Activated T-cell treated with anti-CD3 and anti-CD28 coated beads for 1 hour (primary cell): ENCODE measurements at regions not wholly inside any gene's neighbourhood (a gene's known extent, or its start where the extent isn't known, plus 50 kb on each side); places are given as distances from the start of the nearest gene placed in this dataset.
"Not testable (repeated sequence)": the region's sequence is repeated elsewhere in the genome, so short reads cannot be mapped to it uniquely, and the experiment has no call there.

ENCODE experiments used
- DNase-seq: peaks from one replicate; pipeline ENCODE4 v3.0.0-alpha.2; 2020; ENCODE audit warnings: low read depth

DNA sequence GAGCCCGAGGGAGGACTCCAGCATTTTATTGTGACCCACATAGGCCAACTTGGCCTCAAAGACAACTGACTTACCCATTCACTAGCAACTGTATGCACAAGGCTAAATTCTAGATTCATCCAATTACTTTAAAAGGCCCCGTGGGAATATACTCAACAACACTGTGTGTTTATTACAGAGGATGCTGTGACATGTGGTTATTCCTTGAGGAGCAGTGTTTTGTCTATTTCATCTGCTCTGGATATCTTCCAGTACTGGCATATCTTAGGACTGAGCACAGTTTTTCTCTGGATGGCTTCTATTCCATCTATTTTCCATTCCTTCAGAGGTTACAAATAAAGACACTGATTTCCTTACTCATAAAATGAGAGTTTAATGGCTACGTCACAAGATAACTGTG lies 87.2 kb upstream of the KRAS start:
- no peak for DNase-seq

DNA sequence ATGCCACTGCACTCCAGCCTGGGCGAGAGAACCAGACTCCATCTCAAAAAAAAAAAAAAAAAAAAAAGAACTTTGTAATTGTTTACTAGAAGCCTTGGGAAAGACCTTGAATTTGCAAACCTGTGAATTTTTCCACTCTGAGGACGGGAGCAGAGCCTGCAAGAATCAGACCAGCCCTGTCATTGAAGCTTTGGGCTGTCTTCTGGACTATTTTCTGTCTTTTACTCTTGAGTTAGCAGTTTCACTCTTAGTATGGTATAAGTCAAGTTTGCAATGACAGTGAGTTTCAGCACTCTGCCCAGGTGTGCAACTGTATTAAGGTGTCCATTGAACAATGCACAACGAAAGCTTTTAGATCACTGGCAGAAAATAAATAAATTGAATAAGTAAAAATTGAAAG lies 81.4 kb upstream of the KRAS start:
- no peak for DNase-seq

DNA sequence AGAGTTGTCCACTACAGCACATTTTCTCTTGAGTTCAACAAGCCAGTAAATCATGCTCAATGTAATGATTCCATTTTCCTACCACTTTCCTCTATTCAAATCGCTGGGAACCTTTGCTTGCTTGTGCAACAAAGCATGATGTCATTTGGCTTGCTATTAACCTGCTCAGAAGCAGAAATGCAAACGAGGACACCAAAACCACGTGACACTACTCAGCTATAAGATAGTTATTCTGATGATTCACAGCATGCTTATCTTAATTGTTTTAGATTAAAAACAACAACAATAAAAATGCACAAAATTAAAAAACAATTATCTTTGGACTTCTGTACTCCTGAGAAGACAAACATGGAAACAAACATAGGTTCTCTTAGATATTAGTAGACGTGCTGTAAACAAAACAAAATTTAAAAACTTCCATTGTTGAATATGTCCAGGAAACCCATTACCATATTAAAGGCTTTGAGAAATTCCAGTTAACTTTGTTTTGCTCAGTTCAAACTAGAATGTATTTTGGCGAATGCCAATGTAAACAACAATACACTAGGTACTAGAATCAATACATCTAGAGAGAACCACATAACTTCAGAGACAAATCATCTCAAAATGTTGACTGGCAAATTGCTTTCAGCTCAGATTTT lies 77.5 kb upstream of the KRAS start:
- no peak for DNase-seq

DNA sequence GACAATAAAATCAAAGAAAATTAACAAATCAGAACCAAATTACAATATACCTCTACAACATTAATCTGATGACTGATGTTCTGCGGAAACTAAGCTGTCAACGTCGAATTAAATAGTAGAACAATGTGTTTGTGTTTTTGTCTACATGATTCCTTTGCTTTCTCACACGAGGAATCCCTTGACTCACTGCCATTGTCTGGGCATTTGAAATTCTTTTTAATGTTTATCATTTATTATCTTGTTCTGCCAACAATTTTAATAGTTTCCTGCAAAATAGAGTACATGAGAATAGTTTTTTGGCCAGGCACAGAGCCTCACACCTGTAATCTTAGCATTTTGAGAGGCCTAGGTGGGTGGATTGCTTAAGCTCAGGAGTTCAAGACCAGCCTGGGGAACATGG lies 76.6 kb upstream of the KRAS start:
- DNase-seq: no peak

DNA sequence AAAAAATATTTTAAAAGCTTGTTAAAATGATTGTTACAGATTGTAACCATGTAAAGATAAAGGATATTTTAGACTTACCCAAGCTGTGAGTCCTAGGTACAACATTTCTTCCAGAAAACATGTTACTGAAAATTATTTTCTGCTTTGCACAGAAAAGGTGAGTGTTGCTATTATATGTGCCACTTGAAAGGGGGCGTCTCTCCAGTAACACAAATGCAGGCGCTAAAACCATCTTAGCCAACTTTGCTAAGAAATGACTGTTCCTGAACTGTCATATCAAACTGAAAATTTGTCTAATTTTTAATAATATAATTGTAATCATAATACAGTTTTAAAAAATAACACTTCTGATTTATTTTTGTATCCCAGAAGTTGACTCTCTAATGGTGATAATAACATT lies 75.6 kb upstream of the KRAS start:
- no peak for DNase-seq

DNA sequence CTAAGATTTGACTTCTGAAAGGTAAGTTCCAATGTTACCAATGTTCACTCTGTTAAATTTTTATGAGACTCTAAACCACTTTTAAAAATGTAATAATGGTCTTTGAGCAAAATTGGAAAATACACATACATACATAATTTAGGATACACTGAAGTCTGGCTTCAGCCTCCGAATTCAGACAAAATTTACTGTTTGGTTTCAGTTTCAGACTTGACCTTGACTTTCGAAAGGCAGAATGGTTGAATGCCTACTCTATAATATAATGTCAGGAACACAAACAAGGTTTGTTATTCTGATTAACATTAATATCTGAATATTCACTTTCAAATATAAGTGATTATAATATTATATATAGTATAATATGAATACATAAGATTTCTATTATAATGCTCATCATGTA lies 74.1 kb upstream of the KRAS start:
- DNase-seq: no peak

DNA sequence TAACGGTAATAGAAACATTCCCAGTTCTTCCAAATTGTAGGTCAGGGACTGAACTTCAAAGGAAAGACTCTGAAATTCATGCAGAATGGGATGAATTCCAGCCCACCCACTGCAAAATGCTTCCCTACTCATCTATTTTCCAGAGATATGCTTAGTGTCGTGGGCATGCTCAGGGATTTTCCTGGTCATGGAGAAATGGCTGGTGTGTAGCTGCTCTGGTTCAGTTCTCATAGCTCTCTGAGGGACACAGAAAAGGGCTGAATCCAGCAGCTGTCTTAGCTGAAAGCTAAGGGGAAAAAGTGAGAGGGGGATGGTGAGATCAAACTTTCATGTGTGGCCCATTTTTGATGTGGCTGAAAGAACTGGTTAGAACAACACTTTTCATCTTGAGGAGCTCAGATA lies 72.9 kb upstream of the KRAS start:
- no peak for DNase-seq

DNA sequence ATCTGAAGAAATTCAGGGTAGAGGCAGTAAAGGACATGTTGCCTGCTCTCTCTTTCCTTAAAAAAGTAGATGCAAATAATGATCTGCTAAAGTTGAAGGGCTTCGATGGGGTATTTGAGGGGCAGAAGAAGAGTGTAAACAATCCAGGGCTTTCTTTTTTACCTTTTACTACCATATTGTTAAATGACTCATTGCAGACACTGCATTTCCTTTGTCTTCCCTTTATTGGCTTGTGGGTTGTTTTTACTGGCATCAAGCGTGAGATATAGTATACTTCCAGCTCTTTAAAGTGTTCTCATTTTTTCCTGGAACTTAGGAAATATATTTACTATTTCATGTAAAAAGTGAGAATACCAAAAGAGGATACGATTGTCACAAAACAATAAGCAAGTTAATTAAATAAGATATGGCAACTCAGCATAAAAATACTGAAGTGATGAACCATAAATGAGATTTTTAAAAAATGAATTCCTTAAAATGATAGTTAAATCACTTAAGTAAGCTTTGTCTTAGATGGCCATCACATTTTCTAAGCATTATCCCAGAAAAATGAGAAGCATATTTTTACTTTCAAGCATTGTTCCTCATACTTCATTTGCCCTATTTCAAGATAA lies 72.3 kb upstream of the KRAS start:
- DNase-seq: no peak

DNA sequence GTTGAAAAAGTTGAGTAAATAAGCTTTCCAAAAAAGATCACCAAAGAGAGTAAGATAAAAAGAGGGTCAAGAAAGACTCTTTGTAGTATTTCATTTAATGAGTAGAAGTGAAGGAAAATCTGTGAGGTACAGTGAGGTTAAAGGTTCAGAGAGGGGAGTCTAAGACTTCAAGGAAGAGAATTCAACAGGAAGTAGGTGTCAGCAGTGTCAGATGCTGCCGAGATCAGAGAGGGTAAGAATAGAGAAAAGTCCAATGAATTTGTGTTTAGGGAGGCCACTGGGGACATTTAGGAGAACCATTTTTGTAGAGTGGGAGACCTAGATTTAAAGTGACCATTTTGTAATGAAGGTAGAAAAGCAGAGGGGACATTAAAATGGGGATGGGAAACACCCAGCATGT lies 71.6 kb upstream of the KRAS start:
- DNase-seq: no peak

DNA sequence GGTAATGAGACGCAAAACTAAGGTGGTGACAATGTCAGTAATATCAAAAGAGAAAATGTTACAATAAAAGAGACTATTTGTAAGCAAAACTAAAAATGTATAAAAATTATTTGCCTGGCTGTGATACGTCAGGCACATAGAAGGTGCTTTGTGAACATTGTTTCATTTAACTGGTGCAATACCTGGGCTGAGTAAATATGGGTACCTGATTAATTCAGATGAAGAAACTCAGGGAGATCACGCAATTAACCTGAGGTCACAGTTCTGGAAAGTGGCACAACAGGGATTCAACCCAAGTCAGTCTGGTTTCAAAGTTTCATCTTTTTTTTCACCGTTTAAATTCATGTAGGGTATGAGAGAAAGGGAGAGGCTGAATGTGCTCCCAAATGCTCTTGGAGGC lies 71.0 kb upstream of the KRAS start:
- DNase-seq: no peak

DNA sequence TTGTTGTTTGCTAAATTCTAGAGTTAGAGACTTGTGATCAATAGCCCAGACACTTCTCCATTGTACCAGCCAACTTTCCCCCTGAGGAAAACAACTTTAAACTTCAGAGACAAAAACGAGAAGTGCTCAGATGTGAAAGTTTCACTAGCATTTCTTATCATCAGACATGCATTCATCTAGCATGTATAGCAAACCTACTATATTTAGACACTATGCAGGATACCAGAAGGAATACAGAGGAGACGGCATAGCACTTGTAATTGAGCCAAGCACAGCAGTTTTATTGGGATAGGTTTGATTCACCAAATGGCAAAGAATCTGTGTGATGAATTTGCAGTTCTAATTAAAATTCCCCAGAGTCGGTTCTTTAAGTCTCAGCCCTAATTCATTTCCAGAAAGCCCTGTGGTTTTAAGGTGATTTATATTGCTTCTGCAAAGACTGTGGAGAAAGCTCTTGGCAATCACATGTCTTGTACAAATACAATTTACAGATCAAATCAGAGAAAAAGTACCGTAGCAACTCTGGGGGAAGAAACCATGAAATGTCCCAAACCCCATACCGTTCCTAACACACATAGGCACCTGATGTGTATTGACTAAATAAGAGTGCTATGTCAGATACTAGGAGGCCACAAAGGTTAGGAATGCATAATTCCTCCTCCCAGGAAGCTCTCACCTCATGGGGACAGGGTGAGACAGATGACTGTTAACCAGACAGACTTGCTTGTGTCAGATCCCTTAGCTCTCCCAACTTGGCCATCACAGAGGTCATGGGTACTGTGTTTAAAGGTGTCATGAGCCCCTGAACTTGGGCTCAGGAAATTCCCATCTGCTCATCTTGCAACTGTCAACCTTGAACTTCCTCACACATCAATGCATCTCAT lies 69.6 kb upstream of the KRAS start:
- no peak for DNase-seq

DNA sequence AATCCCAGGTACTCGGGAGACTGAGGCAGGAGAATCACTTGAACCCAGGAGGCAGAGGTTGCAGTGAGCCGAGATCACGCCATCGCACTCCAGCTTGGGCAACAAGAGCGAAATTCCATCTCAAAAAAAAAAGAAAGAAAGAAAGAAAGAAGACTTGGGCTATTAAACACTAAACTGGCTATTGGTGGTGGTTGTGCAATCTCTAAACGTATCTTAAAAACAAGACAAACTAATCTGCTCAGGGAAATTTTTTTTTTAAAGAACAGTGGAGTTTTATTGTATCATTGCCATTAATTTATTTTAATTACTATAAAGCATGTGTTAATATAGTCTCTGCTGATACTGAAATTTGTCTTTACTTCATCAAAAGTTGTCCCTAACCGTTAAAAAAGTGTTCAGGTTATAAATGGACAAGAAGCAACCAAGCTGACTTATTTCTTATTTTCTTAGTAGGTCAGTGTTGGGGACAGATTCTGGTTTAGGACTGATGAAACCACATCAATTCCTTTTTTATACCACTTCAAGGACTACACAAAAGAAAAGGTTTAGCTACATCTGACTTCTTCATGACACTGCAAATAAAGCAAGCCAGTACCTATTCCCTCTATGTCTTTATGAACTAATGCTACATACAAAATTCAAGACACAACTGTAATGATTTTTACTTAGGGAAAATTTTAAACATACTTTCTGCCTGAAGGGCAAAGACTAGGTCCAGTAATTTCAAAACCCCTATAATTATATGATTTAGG lies 68.7 kb upstream of the KRAS start:
- DNase-seq: no peak

DNA sequence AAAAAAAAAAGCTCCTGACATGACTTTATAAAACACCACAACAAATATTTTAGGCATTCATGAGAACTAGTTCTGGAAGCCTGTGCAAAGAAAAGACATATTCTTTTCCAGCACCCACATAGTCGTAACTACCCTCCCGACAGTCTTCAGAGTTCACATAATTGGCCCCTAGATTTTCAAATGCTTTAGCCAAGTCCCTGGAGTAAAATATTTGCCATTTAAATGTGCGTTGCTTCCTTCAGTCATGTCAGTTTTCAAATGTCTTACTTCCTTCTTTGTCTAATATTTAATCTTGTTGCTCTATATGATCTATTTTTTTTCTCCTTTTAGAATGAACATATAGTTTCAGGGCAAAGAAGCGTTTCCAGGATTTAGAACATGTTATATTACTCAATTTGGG lies 66.8 kb upstream of the KRAS start:
- no peak for DNase-seq

DNA sequence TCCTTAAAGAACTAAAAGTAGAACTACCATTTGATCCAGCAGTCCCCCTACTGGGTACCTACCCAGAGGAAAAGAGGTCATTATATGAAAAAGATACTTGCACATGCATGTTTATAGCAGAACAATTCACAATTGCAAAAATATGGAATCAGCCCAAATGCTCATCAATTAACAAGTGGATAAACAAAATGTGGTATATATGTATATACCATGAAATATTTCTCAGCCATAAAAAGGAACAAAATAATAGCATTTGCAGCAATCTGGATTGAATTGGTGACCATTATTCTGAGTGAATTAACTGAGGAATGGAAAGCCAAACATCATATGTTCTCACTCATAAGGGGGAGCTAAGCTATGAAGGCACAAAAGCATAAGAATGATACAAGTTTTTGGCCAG lies 64.7 kb upstream of the KRAS start:
- no peak for DNase-seq

DNA sequence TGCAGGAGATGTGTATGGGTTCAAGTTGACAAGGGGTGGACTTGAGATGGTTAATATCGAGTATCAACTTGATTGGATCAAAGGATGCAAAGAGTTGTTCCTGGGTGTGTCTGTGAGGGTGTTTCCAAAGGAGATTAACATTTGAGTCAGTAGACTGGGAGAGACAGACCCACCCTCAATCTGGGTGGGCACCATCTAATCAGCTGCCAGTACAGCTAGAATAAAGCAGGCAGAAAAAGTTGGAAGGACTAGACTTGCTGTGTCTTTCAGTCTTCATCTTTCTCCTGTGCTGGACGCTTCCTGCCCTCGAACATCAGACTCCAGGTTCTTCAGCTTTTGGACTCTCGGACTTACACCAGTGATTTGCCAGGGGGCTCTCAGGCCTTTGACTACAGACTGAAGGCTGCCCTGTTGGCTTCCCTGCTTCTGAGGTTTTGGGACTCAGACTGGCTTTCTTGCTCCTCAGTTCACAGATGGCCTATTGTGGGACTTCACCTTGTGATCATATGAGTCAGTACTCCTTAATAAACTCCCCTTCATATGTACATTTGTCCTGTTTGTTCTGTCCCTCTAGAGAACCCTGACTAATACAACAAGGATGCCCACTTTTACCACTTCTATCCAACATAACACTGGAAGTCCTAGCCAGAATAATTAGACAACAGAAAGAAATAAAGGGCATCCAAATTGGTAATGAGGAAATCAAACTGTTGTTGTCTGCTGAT lies 62.7 kb upstream of the KRAS start:
- not testable (repeated sequence) for DNase-seq

DNA sequence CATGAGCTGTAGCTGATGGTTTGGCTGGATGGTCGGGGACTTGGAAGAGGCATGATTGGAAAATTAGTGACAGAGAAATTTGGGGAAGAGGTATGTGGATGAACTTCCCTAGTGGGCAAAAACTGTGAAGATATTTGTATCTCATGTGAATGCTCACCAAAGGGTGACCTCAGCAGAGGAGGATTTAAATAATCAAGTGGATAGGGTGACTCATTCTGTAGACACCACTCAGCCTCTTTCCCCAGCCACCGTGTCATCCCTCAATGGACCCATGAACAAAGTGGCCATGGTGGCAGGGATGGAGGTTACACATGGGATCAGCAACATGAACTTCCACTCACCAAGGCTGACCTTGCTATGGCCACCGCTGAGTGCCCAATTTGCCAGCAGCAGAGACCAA lies 60.8 kb upstream of the KRAS start:
- DNase-seq: no peak

DNA sequence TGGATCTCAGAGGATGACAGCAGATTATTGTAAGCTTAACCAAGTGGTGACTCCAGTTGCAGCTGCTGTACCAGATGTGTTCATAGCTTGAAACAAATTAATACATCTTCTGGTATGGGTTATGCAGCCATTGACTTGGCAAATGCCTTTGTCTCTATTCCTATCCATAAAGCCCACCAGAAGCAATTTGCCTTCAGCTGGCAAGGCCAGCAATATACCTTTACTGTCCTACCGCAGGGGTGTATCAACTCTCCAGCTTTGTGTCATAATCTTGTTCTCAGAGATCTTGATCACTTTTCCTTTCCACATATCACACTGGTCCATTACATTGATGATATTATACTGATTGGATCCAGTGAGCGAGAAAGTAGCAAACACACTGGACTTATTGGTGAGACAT lies 59.3 kb upstream of the KRAS start:
- not testable (repeated sequence) for DNase-seq

DNA sequence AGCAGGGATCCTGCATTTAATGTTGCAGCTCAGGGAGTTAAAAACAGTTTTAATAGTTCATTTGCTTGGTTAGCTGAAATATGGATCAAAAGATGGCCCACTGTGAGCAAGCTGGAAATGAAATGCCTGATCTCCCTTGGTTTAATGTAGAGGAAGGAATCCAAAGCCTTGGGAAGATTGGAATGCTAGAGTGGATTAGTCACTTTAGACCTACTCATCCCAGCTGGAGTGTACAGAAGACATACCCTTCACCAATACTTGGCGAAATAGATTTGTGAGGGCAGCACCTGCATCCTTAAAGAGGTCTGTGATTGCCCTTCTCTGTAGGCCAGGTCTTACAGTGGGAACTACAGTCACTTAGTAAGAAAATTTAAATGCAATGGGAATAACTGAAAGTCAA lies 58.0 kb upstream of the KRAS start:
- no peak for DNase-seq

DNA sequence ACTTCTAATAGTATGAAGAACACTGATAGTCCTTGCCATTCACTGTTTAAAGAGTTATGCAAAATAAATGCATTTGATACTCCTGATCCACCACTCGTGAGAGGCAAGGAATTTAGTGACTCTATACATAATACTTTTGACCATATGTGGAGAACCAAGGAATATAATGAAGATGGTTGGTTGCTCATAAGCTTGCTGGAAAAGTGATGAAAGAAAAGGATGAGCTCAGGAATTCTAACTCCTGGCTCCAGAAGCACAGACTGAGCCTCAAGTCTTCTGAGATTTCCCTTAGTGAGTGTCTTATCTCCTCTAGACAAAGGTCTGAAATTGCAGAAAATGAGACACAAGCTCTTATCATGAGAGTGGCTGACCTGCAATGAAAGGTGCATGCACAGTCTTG lies 57.1 kb upstream of the KRAS start:
- DNase-seq: no peak

DNA sequence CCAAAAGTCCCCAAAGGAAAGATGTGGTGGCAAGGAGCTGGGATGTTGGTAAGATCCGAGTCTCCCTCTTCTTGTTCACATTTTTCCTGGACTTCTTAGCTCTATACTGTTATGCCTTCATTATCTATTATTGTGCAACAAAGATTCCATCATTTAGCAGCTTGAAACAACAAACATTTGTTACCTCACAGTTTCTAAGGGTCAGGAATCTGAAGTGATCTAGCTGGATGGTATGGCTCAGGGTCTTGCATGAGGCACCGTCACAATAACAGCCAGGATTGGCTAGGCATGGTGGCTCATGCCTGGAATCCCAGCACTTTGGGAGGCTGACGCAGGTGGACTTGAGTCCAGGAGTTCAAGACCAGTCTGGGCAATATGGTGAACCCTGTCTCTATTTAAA lies 51.1 kb upstream of the KRAS start:
- DNase-seq: no peak
